ENCODE measurements at regions not wholly inside any gene's neighbourhood (a gene's known extent, or its start where the extent isn't known, plus 50 kb on each side); places are given as distances from the start of the nearest gene placed in this dataset.

DNA sequence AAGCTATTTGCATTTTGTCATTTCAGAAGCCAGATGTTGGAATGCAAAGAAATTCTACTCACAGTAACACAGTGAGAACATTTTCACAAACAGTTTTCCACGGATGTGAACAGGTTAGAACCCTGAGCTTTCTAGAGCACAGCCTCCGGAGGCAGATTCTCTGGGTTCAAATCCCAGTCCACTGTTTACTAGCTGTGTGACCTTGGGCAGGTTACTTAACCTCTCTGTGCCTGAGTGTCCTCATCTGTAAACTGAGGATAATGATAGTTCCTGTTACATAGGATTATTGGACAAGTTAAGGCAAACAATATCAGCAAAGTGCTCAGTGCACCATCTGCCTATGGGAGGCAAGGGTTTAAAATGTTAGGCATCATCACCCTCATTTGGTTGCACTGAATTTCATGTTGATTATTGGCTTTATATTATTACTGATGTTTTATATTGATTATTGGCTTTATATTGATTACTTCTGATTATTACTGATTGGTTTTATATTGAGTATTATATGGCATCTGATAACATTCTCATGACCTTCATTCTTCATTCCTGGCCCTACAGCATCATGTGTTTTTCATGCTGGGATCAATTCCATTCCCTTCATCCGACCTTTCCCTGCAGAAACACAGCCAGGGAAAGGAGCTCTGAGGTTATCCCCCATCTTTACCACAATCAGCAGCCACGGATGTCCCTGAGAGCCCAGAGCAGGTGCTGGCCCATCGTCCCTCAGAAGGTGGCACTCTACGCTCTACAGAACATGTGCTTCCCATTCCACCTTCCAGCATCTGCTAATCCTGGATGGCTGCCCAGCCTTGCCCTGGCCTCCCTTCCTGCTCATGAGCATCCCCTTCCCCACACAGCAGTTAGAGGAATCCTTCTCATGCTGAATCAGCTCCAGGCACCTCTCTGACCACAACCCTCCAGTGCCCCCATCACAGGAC lies 283.1 kb downstream of the PREX1 start:
- TF ChIP-seq, protein P1, sequence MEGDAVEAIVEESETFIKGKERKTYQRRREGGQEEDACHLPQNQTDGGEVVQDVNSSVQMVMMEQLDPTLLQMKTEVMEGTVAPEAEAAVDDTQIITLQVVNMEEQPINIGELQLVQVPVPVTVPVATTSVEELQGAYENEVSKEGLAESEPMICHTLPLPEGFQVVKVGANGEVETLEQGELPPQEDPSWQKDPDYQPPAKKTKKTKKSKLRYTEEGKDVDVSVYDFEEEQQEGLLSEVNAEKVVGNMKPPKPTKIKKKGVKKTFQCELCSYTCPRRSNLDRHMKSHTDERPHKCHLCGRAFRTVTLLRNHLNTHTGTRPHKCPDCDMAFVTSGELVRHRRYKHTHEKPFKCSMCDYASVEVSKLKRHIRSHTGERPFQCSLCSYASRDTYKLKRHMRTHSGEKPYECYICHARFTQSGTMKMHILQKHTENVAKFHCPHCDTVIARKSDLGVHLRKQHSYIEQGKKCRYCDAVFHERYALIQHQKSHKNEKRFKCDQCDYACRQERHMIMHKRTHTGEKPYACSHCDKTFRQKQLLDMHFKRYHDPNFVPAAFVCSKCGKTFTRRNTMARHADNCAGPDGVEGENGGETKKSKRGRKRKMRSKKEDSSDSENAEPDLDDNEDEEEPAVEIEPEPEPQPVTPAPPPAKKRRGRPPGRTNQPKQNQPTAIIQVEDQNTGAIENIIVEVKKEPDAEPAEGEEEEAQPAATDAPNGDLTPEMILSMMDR (conservative IDR thresholded peaks at IDR 0.05), result no peak
- TF ChIP-seq ZFX (IDR thresholded peaks at IDR 0.05), result no peak

All from C4-2B (cell line).